Right forelimb (tissue), 1 donor: ENCODE measurements at regions not wholly inside any gene's neighbourhood (a gene's known extent, or its start where the extent isn't known, plus 50 kb on each side); places are given as distances from the start of the nearest gene placed in this dataset.
"Not testable (repeated sequence)": the region's sequence is repeated elsewhere in the genome, so short reads cannot be mapped to it uniquely, and the experiment has no call there.

Experiments used
- DNase-seq: peaks from one replicate; pipeline ENCODE4 v3.0.0-alpha.2; 2018

DNA sequence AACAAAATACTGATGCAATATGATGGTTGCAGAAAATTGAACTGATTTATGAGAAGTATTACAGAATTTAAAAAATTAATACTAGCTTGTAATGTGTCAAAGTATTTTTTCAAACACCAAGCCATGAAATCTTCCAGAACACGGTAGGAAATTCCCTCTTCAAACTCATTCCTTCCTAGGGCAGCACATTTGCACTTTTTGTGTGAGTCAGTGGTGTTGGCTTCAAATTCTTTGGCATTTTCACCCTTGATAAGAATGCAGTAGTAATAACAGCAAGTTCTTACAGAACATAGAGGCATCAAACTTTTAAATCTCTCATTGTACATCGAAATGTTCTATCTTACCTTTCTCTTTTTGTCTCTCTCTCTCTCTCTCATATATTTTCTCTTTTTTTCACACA, 191.8 kb downstream of the CGGBP1 start:
- DNase-seq, result no peak

DNA sequence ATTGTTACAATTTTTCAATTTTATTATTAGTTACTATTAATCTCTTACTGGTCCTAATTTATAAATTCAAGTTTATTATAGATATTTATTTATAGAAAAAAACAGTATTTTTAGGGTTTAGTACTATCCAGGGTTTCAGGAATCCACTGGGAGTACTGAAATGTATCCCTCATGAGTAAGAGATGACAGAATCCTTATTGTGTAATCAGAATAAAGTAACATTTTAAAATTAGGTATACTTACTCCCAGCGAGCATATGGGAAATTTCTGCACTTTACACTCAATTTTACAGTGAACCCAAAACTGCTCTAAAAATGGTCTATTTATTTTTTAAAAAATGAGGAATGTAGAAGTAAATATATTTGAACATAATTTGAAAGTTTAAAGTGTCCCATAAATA, 202.7 kb downstream of the CGGBP1 start:
- no peak for DNase-seq

DNA sequence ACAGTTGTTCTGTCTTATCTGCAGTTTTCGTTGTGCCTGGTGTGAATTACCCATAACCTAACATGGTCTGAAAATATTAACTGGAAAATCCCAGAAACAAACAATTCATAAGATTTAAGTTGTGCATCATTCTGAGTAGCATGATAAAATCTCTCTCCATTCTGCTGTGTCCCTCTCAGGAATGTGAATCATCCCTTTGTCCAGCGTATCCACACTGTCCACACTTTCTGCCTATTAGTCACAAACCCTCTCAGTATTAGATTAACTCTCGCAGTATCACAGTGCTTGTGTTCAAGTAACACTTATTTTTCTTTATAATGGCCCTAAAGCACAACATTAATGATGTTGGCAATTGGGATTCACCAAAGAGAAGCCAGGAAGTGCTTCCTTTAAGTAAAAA, 203.2 kb downstream of the CGGBP1 start:
- no peak for DNase-seq

DNA sequence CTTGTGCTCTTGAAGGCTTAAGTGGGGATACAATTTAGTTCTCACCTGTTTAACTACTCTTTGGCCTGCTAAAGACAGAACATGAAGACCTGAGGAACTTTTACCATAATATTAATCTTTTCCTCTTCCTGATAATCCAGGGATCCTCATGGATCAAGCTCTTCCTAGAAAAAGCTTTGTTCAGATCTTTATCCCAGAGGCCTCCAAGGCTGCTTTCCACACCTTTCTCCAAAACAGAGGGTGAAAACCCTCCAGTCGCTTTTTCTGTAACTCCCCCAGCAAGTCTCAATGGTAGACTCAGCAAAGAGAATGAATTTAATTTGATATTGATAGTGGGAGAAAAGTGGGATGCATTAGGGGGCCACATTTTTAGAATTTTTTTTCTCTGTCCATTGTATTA, 203.6 kb downstream of the CGGBP1 start:
- DNase-seq, result no peak

DNA sequence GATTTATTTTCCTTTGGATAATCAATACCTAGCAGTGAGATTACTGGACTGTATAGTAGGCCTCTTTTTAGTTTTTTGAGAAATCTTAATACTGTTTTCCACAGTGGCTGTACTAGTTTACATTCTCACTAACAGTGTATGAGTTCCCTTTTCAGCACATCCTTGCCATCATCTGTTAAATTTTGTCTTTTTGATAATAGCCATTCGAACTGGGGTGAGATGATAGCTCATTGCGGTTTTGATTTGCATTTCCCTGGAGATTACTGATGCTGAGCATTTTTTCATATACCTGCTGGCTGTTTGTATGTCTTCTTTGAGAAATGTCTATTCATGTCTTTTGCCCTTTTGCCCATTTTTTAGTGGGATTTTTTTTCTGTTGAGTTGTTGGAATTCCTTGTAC, 210.8 kb downstream of the CGGBP1 start:
- no peak for DNase-seq

DNA sequence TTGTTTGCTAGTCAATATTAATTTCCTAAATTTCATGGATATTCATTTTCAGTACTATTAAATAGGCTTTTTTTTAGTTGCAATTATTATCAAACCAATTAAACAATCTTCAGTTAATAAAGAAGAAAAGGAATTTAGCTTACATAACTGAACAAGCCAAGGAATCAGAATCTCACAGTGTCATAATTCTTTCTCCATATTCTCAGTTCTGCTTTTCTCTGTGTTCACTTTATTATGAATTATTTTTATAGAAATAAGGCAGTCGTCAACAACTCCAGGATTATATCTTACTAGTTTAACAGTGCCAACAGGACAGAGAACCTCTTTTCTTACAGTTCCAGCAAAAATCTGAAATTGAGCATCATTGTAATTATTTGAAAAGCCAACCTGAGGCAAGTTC, 221.7 kb downstream of the CGGBP1 start:
- no peak for DNase-seq

DNA sequence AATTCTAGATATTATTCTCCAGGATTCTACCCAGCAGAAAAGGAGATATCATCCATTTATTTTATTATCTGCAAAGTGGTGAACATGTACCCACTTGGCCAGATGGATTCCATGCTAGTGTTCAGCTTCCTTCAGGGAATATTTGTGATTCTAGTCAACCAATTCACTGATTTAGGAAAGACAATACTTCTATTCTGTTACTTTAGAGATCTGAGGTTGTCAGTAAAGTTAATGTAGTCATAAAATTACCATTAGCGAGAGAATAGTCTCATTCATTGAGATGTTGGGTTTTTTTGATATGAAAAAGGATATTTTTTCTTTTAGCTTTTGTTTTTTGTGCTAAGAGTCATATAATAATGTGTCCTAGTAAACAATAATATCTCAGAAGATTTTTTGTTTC, 222.8 kb downstream of the CGGBP1 start:
- no peak for DNase-seq

DNA sequence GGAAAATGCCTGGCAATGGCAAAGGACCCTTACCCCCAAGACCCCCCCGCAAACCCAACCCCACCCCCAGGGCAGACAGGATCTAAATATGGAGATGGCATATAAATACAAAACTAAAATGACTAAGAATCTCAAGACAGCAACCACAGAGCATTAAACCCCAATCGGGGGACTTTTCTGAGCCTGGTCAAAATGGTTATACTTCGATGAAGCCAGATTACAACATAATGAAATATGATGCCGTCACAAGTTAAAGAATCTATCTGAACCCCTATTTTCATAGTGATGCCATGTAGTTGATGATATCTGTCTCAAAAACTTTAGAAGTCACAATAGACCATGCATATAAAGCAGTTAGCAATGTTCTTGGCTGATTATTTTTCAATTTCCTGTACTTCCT, 223.6 kb downstream of the CGGBP1 start:
- no peak for DNase-seq

DNA sequence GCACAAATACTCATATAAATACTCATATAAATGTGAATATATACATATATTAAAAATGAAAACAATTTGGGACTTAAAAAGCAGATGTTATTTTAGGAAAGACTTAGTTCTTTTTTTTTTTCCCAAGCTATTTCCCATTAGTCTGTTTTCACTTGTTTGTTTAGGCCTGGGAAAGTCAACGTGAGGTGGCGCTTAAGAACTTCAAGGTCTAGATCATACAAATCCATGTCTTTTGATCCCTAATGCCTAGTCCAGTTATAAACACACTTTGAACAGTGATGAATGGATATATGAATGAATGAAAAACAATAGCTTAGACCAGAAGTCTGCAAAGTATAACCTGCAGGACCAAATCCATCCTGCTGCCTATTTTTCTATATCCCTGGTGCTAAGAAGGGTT, 224.5 kb downstream of the CGGBP1 start:
- DNase-seq, result no peak

DNA sequence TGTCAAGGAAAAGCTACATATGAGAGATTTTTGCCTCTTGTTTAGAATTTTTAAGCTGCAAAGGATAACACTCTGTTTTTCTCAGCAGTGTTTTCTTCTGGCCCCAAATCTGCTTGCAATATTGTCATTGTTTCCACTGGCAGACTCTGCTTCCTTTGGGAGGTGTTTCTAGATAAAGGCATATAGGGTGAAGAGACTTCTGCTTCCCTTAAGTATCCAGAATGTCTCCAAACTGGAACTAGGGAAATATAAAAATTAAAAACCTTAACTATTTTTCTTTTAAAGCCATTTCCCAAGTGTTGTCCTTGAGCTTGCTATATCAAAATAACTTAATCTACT, 225.8 kb downstream of the CGGBP1 start:
- DNase-seq, result no peak

DNA sequence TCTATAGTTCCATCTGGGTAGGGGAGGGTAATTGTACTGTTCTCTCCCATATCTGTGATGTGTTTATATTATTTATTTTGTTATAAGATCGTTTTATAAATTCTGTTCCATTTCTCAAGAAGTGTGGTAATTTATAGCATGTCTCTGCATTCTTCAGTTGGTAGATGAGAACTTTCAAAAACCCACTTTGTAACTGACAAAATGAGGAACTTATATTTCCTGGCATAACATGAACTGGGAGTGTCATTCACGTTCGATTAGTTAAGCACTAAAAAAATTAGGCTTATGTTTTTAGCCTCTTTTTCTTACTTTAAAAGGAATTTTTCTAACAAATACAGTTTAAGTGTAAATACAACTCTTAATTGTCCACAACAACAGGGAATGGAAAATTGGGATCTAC, 230.8 kb downstream of the CGGBP1 start:
- no peak for DNase-seq

DNA sequence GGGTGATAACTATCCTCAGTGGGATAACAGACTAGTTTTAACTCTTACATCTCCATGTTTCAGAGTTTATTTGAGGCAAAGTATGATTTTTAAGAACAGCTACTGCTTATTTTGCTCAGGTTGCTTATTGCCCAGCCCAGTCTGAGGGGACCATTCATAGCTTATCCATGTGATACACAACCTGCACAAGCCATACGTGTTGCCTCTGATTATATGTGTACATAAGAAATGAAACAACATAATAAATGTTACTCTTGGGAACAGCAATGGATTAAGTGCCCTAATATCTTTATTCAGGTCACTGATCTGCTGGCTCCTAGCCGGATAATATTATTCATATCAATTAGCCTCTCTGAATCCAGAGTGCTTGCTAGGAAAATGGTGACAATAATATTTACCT, 236.2 kb downstream of the CGGBP1 start:
- no peak for DNase-seq

DNA sequence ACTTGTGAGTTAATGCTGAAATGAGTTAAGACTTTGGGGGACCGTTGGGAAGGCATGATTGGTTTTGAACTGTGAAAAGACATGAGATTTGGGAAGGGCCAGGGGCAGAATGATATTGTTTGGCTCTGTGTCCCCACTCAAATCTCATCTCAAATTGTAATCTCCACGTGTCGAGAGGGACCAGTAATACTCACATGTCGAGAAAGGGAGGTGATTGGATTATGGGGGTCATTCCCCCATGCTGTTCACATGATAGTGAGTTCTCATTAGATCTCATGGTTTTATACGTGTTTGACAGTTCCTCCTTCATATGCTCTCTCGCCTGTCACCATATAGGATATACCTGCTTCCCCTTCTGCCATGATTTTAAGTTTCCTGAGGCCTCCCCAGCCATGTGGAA, 245.3 kb downstream of the CGGBP1 start:
- not testable (repeated sequence) for DNase-seq

DNA sequence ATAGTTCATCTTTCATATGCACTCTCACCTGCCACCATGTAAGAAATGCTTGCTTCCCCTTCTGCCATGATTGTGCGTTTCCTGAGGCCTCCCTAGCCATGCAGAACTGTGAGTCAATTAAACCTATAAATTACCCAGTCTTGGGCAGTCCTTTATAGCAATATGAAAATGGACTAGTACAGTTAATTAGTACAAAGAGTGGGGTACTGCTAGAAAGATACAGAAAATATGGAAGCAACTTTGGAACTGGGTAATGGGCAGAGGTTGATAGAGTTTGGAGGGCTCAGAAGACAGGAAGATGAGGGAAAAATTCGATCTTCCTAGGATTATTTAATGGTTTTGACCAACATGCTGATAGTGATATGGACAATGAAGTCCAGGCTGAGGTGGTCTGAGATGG, 246.9 kb downstream of the CGGBP1 start:
- no peak for DNase-seq

DNA sequence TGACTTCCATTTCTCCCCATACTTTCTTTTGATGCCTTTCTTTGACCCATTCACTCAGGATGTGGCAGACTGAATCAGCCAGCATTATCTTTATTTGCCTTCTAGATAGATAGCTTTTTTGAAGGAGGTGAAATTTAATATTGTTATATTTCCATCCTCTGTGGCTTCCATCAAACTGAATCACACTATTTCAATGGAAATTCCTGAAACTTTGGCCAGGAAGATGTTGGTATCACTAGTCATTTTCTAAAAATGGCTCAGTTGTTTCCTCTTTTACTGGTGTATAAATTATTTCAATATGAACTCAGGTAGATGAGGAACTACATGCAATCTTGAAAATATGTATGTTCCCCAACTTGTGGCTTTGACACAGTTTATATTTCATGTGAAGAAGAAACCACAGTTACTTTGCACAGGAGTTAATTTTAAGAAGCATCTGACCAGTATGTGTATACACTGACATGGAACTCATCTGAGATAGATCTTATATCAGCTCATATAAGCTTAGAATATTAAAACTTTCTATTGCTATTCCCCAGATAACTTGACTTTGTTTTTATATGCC, 248.3 kb downstream of the CGGBP1 start:
- no peak for DNase-seq

DNA sequence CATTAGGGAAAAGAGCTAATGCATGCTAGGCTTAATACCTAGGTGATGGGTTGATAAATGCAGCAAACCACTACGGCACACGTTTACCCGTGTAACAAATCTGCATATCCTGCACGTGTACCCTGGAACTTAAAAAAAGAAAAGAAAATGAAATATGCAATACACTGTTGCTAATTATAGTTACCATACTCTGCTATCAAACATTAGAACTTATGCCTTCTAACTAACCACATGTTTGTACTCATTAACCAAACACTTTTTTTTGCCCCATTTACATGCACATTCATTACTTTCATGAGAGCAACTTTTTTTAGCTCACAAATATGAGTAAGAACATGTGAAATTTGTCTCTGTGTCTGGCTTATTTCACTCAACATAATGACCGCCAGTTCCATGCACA, 253.1 kb downstream of the CGGBP1 start:
- DNase-seq, result no peak

DNA sequence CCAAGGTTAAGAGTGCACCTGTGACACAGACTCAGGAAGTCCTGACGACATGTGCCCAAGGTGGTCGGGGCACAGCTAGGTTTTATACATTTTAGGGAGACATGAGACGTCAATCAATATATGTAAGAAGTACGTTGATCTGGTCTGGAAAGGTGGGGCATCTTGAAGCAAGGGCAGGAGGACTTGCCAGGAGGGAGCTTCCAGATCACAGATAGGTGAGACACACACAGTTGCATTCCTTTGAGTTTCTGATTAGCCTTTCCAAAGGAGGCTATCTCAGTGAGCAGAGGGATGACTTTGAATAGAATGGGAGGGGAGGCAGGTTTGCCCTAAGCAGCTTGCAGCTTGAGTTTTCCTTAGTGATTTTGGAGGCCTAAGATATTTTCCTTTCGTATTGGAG, 257.4 kb downstream of the CGGBP1 start:
- DNase-seq, result no peak

DNA sequence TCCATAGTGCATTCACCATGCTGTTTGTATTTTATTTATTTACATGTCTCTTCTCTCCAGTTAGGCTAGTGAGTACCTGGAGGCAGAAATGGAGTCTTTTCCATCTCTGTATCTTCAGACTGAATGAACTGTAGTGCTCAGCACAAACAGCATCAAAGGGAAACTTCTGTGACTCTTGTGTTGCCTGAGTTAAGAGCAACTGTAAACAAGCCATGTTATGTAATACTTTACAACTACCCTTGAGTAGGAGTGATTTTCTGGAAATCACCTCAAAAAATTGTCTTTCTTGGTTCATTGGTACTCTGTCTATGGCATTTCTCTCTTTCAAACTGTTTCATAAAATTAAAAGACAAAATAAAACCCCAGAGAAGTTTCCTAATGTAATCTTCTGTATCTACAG, 258.3 kb downstream of the CGGBP1 start:
- no peak for DNase-seq

DNA sequence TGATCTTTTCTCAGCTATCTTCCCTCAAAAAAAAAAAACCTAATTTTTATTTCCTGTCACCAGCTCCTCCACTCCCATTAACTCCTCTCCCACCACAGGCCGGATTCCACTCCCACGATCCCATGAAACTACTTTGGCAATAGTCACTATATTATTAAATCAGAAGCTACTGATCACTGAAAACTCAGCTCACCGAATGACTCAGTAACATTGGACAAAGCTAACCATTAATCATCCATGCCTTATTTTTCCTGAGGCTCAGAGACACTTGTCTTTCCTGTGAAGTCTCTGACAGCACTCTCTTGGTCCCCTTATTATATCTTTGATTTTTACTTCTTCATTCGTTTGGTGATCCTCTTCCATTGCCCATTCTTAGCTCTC, 260.2 kb downstream of the CGGBP1 start:
- no peak for DNase-seq

DNA sequence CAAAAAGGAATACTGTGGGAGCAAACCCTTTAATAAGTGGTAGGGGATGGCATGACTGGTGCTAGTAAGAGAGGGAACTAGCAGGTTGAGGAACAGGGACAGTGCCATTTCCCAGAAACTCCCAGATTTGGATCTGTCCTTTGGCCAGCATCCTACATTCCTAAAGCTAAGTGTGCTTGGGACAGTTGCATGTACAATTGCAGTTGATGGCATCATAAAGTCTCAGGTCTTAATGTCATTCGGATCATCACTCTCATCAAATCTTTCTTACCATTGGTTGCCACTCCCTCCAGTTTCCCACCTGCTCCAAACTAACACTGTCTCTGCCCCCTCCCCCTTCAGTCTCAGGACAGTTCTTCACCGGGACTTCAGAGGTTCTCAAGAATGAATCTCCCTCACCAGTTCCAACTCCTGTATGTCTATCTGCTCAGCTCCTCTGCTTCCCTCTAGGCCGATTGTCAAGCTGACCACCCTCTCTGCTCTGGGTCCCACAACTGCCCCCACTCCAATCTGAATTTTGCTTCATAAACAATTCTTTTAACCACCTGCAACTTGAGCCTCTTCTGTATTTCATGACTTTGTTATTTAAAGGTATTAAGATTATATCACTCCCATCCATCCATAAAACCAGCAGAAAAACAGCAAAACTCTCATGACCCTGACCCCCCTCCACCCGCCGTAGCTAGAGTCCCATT, 260.8 kb downstream of the CGGBP1 start:
- DNase-seq, result no peak

DNA sequence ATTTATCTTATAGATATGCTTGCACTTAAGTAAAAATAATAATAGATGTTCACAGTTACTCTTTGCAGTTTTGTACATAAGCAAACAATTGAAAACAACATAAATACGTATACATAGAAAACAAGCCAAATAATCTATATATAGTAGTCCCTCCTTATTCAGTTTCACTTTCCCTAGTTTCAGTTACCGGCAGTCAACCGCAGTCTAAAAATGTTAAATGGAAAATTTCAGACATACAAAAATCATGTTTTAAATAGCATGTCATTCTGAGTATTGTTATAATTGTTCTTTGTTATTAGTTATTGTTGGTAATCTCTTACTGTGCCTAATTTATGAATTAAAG, 262.0 kb downstream of the CGGBP1 start:
- DNase-seq, result no peak

DNA sequence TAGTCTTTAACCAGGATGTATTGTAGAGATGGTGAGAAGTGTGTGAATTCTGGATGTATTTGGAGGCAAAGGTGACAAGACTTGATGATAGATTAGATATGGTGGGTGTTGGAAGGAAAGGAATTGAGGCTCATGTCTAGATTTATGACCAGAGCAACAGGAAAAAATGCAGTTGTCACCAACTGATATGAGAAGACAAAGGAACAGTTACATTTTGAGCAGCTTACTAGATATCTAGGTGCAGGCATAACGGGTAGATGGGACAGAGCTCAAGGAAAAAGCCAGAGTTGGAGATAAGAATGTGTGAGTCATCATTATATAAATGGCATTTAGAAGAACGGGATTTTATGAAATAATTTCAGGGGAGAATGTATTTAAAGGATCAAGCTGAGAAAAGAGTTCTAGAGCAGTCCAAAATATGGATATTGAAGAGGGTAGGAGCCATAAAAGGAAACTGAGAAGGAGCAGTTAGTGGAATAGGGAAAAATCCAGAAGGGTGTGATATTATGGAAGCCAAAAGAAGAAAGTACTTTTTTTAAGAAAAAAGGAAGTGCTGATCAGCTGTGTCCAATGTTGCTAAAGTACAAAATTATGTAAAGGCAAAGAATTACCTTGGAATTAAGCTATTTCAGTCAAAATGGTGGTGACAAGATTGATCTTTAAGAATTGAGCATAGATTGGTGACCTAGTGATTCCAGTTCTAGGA, 262.5 kb downstream of the CGGBP1 start:
- DNase-seq, result no peak

DNA sequence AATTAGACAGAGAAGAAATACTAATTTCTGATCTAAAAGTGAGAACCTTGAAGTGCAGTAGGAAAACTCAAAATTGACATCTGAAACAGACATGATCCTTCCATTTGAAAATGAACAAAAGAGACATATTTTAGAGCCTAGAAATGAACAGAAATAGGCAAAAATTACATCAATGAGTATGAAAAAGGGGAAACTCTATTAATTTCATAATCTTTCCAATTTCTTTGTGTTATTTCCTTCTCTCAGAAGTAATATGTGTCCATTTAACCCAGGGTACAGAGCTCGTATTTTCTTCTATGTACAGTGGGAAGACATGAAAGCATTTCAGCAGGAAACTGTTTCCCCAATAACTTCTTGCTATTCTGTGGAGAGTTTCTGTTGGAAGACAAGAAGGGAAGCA, 263.1 kb downstream of the CGGBP1 start:
- no peak for DNase-seq

DNA sequence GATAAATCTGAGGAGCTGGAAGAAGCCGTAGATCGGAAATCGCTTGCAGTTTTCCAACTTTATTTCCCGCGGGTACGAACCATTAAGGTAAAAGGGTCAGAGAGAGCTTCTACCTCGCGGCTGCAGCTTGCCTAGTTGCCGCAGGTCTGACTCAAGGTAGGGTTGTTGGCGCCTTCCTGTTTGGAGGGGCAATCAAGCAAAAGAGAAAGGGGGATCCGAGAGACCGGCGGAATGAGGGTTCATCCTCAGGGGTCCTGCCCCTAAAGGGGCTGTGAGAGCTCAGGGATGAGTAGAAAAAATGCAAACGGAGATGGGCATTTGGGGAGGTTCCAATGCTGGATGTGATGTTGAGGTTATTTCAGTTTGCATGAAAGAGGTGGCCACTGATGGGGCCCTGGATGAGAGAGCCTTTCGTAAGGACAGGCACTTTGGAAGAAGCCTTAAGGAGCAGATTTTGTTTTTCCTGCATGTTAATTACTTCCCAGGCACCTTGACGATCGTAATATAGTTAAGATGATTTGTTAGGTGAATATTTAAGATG, 265.4 kb downstream of the CGGBP1 start:
- no peak for DNase-seq
